ENCODE measurements at regions not wholly inside any gene's neighbourhood (a gene's known extent, or its start where the extent isn't known, plus 50 kb on each side); places are given as distances from the start of the nearest gene placed in this dataset.

- Histone ChIP-seq H3K36me3 (ENCODE audit: control insufficient read depth in 2 of 2, insufficient read depth in 2 of 2, low read length in 1 of 2) (no peaks in the 10 kb centered on the region), H3K27me3 (replicated peaks in 1 of 2; ENCODE audit: control insufficient read depth in 2 of 2, insufficient read depth in 2 of 2, low read length in 1 of 2) (no peaks in the 10 kb centered on the region), H2AFZ (ENCODE audit: control insufficient read depth, low read depth, low read length) (no peak overlapping the region), H3K4me2 (ENCODE audit: control insufficient read depth, insufficient read depth) (no peak overlapping the region), H3K79me2 (ENCODE audit: control insufficient read depth, insufficient read depth, low read length) (no peaks in the 10 kb centered on the region), H3K27ac (ENCODE audit: control insufficient read depth, insufficient read depth) (no peak overlapping the region), H3K4me1 (ENCODE audit: control insufficient read depth, insufficient read depth, low read length) (no peaks in the 10 kb centered on the region), H3K4me3 (no peak overlapping the region), H3K9ac (ENCODE audit: control insufficient read depth, insufficient read depth, low read length) (no peak overlapping the region), H3K9me3 (replicated peaks; ENCODE audit: control insufficient read depth, insufficient read depth, low read length) (no peaks in the 10 kb centered on the region; the same call in 2 of the 3 replicates), H4K20me1 (ENCODE audit: control insufficient read depth, insufficient read depth) (no peaks in the 10 kb centered on the region)
- ChIA-PET POLR2A (interaction anchor here (0.6 kb wide), 1 partner anchor 140 kb away, joined by 3 read pairs; no protein-coding TSS in a partner anchor), RAD21 (ENCODE audit: unreplicated experiment) (no interaction called here), SMC1A (ENCODE audit: uncharacterized antibody, unreplicated experiment) (no interaction called here), CTCF (no interaction called here)
- intact Hi-C loops (cut with micrococcal nuclease; ENCODE audit: unreplicated experiment) = no loop called here
- DNase-seq (ENCODE audit: low read depth, low spot score) (no peak), ATAC-seq (no peak), FAIRE-seq (no peak)
- no TSS peak for BruUV-seq (replicated peaks)
- TF ChIP-seq BMI1 (IDR thresholded peaks at IDR 0.05; ENCODE audit: borderline replicate concordance) (no peak), TCF12 (IDR thresholded peaks at IDR 0.05; ENCODE audit: low read depth, low read length) (no peak), MEF2A (IDR thresholded peaks at IDR 0.05; ENCODE audit: insufficient read depth, low read depth, low read length) (no peak), BCL3 (IDR thresholded peaks at IDR 0.05; ENCODE audit: borderline replicate concordance, insufficient read depth, low read depth, low read length, poor library complexity, severe bottlenecking) (no peak), BACH1 (IDR thresholded peaks at IDR 0.05; ENCODE audit: borderline replicate concordance) (no peak), HSF1 (IDR thresholded peaks at IDR 0.05; ENCODE audit: low read depth, low read length) (no peak), MLLT1 (IDR thresholded peaks at IDR 0.05) (no peak), HDAC6 (IDR thresholded peaks at IDR 0.05; ENCODE audit: unreplicated experiment) (no peak), NFXL1 (IDR thresholded peaks at IDR 0.05; ENCODE audit: borderline replicate concordance) (no peak), RCOR1 (conservative IDR thresholded peaks at IDR 0.05; ENCODE audit: low read depth, low read length) (no peak), SUPT20H (IDR thresholded peaks at IDR 0.05; ENCODE audit: borderline replicate concordance, control insufficient read depth, low read depth, low read length) (no peak), ZNF24 (IDR thresholded peaks at IDR 0.05) (no peak), RAD21 (IDR thresholded peaks at IDR 0.05; ENCODE audit: insufficient read depth, low read depth, low read length) (no peak), ESRRA (IDR thresholded peaks at IDR 0.05; ENCODE audit: low read length) (no peak)
- WGBS (ENCODE audit: insufficient coverage, insufficient replicate concordance, low lambda C conversion rate, missing lambda C conversion rate) = 62% methylated on average over 4 of the region's 4 CpGs
- in situ Hi-C loops (cut with MboI) = no loop called here
Measured at GRCh38 chr10:35268791-35269257, 67.5 kb upstream of the CCNY start.
